HG03159 (cell line): ENCODE measurements at regions not wholly inside any gene's neighbourhood (a gene's known extent, or its start where the extent isn't known, plus 50 kb on each side); places are given as distances from the start of the nearest gene placed in this dataset.

ENCODE experiments used
- ATAC-seq: cut with Tn5 transposase; IDR thresholded peaks from one replicate; pipeline ENCODE4 v1.9.1; 2021; ENCODE audit warnings: mild to moderate bottlenecking, moderate library complexity; ENCODE audit not compliant: unreplicated experiment

DNA sequence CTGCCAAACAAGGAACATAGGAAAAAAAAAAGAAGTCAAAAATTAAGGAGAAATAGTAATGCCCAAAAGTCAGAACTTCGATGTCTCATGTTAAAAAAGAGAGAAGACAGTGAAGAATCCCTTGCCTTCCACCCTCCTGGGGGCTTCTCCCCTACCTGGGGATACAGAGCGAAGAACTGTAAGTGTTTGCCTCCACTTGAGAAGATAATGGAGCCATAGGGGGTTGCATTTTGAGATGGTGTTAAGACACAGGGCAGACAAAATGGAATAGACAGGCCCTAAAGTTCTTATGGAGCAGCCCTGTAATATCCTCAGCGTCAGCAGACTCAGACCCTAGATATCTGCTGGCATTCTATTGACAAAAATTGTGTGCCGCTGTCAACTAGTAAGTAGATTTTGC is 222.2 kb upstream of the MAP3K7 start:
- ATAC-seq, result no peak

DNA sequence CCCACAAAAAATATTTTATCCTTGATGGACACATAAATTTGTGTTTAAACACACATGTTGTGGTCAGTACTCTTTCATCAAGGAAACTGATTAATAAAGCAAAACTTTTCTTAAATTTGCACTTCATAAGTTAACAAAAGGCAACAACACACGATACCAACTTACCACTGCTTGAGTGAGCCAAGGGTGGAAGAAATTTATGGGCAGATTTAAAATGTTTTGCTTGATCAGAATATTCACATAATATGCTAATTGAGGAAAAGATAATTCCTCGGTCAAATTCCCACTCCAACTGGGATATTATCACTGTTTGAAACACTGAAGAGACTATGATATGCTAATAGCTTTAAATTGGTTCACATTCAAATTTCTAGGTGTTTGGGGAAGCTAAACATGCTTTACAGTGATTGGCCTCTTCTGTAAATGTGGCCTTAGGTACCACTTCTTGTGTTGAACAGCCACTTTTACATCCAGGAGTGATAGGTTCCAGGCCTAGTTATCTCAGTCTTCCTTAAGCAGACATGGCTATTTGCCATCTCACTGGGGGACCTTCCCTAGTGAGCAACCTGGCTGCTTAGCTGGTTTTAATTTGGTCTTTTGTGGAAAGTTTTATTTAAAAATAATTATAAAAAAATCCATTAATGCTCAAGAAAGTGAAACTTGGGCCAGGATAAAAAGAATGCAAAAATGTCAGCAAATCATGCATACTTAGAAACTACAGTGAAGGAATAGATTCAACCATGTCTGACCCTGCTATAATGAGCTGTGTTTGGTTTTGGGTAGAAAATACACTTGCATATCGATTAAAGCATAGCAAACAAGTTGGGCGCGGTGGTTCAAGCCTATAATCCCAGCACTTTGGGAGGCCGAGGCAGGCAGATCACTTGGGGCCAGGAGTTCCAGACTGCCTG is 221.2 kb upstream of the MAP3K7 start:
- ATAC-seq, result no peak

GRCh38 chr6:90805619-90806155 is 218.8 kb upstream of the MAP3K7 start:
- no peak for ATAC-seq

- no peak for ATAC-seq
Observed at GRCh38 chr6:90803956-90804355, 217.1 kb upstream of the MAP3K7 start.

- no peak for ATAC-seq
Observed at GRCh38 chr6:90795078-90795477, 208.2 kb upstream of the MAP3K7 start.

GRCh38 chr6:90793771-90794170 is 206.9 kb upstream of the MAP3K7 start:
- no peak for ATAC-seq

GRCh38 chr6:90790696-90791095 is 203.8 kb upstream of the MAP3K7 start:
- ATAC-seq, result no peak

- ATAC-seq, result no peak
Observed at GRCh38 chr6:90790058-90790457, 203.2 kb upstream of the MAP3K7 start.

GRCh38 chr6:90788781-90789180 is 201.9 kb upstream of the MAP3K7 start:
- no peak for ATAC-seq

DNA sequence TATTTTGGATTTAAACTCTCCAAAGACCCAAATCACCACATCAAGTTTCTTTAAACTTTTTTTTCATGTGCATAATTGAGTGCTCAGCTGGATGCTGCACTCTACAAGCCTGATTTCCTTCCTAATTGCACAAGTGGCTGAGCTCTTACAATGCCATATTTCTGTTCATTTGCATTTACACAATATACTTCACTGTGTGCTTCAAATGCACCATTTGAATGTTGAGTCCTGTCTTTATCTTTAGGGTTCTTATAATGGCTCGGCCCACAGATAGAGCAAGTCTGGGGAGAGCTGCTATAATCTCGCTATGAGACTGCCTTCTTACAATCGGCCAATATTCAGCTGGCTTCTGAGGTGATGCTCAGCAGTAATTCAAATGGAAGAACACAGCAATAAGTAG is 200.6 kb upstream of the MAP3K7 start:
- ATAC-seq, result no peak

DNA sequence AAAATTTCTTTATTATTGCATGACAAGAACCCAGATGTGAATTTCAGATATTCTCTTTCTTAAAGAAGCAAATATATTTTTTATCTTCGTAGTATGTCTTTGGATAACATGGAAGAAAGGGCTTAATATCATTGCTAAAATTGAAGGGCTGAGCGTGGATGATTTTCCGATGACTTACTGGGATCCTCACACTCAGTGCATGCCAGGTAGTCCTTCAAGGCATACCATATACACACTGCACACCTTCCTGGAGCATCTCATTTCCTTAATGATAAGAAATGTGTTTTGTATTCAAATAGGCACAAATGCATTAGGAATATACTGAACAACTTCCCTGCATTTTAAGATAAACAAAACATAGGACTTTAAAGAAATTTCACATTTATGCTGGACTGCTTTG is 193.9 kb upstream of the MAP3K7 start:
- no peak for ATAC-seq

DNA sequence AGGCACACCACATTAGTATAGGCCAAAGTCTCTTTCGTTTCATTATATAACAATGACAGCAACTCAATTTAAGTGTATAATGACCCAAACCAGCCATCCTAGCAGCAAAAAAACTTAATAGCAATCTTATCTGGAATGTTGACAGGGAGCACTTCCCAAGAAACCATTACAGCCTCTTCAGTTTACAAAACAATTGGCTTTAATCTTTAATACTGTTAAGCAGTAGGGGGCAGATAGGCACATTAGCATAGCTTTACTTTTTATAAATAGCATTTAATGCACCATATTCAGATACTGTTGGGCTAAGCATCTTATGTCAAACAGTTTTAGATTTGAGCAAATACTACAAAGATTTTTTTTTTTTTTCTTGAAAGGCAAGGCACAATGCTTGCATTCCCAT is 193.3 kb upstream of the MAP3K7 start:
- ATAC-seq, result no peak

DNA sequence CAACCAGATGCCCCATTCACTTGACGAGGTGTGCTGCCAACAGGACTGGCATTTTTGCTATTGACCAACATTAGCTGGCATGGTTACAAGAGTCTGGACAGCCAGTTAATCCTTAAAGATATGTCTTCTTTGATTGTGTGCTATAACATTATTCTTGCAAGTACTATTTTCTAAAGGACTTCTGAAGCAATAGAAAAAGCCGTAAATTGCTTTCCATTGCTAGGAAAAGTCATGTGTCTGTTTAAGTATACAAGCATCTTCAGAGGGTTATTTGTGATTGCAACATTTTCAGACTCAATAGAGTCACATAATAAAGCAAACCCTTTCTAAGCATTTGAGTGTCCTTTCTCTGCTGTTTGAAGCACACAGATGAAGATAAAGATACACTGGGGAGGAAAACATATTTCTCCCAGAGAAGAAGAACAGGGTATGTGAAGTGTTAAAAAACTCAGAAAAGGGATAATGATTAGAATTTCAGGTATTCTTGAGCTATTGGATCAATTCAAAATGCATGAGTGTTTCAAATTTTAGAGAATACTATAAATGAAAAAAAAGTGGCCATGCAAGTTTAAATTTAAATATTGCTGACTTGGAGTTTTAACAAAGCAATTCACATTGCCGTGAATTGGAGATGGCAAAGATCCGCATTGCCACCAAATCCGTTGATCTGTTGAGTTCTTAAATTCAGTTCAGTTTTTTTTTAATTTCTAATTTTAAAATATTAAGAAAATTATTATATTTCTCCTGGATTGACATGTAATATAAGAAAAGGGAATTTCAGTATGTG is 191.7 kb upstream of the MAP3K7 start:
- ATAC-seq, result no peak

DNA sequence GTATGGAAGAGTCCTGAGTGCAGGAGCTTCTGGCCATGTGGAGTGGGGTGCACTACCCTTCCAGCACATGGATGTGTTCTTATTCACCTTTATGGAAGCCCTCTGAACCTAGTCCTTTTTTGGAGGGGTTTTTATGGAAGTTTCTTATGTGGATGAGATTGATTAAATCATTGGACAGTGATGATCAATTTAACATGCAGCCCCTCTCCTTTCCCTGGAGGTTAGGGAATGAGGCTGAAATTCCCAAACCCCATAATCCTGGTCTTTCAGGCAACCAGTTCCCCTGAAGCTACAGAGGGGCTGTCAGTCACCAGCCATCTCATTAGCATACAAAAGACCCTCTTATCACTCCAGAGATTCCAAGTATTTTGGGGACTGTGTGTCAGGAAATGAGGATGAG is 183.9 kb upstream of the MAP3K7 start:
- no peak for ATAC-seq

- ATAC-seq, result no peak
Observed at GRCh38 chr6:90765895-90766294, 179.0 kb upstream of the MAP3K7 start.

DNA sequence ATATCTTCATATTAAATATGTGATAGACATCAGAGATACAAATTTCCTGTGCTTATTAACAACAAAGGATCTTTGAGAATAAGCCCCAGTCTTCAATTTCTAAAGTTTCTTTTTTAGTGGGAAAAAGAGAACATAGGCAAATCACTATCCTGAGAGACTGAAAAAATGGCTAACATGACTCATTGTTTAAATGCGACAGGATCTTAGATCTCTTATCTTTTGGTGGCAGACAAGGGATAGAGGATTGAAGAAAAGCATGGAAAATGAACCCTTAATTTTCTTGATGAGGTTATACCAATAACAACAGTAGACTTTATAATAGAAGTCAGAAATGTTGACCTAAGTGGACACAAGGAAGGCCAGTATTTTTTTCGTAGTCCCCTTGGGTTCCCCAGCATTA is 178.6 kb upstream of the MAP3K7 start:
- no peak for ATAC-seq

- no peak for ATAC-seq
Observed at GRCh38 chr6:90764001-90764400, 177.1 kb upstream of the MAP3K7 start.

- no peak for ATAC-seq
Observed at GRCh38 chr6:90759664-90760063, 172.8 kb upstream of the MAP3K7 start.

GRCh38 chr6:90758741-90759140 is 171.9 kb upstream of the MAP3K7 start:
- no peak for ATAC-seq

GRCh38 chr6:90753820-90754643 is 167.2 kb upstream of the MAP3K7 start:
- no peak for ATAC-seq

DNA sequence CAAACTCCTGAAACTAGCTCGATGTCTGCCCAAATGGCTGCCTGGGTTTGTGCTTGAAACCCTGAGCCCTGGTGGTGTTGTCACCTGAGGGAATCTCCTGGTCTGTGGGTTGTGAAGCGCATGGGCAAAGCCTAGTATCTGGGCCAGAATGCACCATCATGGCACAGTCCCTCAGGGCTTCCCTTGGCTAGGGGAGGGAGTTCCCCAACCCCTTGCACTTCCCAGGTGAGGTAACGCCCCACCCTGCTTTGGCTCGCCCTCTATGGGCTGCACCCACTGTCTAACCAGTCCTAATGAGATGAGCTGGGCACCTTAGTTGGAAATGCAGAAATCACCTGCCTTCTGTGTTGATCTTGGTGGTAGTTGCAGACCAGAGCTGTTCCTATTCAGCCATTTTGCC is 152.9 kb upstream of the MAP3K7 start:
- no peak for ATAC-seq
